LNCAP (cell line): ENCODE measurements at regions not wholly inside any gene's neighbourhood (a gene's known extent, or its start where the extent isn't known, plus 50 kb on each side); places are given as distances from the start of the nearest gene placed in this dataset.

Source experiments
- TF ChIP-seq, protein P1 (sequence below): fragments of 450-650 bp; IDR thresholded peaks from 2 replicates; pipeline ENCODE4 v1.5.1; 2017; ENCODE audit warnings: mild to moderate bottlenecking

DNA sequence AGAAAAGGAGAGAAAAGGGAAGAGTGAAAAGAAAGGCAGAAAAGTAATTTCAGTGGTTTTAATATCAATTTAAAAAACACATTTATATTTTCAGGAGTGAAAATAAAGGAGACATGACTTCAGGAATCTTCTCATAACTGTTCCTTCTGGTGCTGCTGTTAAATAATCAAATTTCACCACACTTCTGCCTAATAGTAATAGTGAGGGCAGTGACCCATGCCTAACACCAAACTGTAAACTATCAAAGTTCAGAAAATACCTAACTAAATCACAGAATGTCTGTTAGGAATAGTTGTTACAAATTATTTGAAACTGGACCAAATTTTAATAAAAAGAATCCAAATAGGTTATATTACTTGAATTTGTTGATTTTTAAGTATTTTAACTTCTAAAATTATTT is 169.4 kb downstream of the RPL10L start:
- TF ChIP-seq, protein P1, sequence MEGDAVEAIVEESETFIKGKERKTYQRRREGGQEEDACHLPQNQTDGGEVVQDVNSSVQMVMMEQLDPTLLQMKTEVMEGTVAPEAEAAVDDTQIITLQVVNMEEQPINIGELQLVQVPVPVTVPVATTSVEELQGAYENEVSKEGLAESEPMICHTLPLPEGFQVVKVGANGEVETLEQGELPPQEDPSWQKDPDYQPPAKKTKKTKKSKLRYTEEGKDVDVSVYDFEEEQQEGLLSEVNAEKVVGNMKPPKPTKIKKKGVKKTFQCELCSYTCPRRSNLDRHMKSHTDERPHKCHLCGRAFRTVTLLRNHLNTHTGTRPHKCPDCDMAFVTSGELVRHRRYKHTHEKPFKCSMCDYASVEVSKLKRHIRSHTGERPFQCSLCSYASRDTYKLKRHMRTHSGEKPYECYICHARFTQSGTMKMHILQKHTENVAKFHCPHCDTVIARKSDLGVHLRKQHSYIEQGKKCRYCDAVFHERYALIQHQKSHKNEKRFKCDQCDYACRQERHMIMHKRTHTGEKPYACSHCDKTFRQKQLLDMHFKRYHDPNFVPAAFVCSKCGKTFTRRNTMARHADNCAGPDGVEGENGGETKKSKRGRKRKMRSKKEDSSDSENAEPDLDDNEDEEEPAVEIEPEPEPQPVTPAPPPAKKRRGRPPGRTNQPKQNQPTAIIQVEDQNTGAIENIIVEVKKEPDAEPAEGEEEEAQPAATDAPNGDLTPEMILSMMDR: no peak

DNA sequence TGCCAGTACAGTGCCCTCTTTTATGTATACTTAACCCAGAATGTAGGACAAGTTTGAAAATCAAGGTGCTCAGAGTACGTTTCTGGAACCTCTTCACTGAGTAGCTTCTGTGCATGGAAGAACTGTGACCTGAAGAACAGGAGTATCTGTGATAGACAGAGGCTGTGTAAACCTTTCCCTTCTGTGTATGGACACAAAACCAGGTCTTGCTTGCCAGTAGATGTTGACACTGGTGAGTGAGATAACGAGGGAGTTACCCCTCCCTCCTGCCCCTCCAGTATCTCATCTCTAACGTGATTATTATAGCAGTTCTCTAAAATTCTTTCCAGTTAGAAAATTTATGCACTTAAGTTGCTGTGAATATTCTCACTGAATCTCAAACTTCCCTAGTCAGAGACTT is 170.8 kb downstream of the RPL10L start:
- TF ChIP-seq, protein P1: no peak

DNA sequence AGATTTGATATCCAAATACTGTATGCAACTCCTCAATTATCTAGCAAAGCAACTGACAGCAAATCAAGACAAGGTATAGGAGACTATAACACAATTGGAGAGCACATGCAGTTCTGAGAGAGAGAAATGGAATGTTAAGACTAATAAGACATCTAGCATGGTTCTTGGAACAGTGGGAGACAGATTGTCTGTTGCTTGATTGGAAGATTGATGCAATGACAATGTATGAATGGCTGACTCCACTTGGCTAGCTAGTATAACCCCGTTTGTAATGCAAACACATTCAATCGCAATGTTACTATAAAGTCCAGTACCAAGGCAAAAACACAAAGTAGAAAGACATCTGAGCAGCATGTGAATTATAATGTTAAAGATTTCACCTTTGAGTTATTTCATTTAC is 179.3 kb downstream of the RPL10L start:
- TF ChIP-seq, protein P1: no peak

DNA sequence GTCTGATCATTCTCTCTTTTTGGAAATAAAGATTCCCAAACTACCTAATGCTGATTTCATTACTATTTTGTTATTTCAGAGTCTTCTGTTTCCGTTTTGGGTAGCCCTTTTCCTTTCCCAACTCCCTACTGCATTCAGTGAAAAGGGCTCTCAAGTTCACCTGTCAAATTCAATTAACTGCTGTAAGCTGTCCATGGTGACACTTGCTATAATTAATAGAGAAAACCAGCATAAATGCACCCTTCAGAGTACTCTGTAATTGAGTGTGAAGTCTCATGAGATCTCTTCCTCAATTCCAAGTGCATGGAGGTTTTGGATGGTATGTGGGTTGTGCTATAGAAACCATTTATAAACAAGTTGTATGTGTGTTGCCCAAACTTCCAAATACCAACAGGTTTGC is 187.2 kb downstream of the RPL10L start:
- TF ChIP-seq, protein P1: no peak

DNA sequence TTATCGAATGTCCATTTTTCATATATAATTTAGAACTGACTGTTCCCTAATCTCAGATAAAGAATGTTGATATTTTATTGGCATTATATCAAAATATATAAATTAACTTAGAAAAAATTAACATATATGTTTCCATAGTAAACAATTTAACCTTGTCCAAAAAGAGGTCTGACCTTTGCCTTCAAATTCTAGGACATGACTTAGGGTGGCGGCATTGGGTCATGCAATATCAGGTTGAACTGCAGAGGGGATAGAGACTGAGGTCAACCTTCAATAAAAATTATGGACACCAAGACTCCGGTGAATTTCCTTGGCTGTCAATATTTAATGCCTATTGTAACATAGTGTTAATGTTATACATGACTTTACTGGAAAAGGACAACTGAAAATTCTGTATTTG is 199.8 kb downstream of the RPL10L start:
- TF ChIP-seq, protein P1: no peak

DNA sequence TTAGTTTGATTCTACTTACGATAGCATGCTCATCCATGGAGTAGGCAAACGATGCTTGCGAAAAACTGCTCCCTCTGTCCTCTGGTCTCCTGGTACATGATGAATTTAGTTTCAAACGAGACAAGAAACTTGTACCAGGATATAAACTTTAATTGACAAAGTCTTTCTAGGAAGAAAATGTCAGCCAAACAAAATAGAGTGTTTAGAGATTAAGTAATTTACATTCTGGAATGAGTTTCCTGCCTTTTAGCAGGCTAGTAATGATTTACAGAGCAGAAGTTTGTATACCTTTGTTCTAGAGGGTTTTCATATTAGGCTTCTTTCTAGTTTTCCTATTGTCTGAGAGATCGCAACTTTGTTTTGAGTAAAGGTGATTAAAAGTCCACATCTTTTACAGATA is 206.9 kb downstream of the RPL10L start:
- TF ChIP-seq, protein P1: no peak

DNA sequence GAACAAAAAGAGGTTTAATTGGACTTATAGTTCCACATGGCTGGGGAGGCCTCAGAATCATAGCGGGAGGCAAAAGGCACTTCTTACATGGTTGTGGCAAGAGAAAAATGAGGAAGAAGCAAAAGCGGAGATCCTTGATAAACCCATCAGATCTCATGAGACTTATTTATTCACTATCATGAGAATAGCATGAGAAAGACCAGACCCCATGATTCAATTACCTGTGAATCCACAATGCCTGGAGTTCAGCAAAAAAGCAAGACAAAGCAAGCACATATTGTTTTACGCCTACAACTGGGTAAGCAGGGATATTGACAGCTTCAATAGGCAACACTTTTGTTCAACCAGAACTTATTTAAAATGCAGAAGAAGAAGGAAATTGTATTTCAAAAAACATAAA is 218.2 kb downstream of the RPL10L start:
- TF ChIP-seq, protein P1: no peak

DNA sequence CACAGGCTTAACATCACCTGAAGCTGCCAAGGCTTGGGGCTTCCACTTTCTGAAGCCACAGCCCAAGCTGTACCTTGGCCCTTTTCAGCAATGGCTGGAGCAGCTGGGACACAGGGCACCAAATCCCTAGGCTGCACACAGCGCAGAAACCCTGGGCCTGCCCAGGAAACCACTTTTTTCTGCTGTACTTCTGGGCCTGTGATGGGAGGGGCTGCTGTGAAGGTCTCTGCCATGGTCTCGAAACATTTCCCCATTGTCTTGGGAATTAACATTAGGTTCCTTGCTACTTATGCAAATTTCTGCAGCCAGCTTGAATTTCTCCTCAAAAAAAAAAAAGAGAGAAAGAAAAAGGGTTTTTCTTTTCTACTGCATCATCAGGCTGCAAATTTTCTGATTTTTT is 219.1 kb downstream of the RPL10L start:
- TF ChIP-seq, protein P1: no peak
